ENCODE measurements at regions not wholly inside any gene's neighbourhood (a gene's known extent, or its start where the extent isn't known, plus 50 kb on each side); places are given as distances from the start of the nearest gene placed in this dataset.

DNA sequence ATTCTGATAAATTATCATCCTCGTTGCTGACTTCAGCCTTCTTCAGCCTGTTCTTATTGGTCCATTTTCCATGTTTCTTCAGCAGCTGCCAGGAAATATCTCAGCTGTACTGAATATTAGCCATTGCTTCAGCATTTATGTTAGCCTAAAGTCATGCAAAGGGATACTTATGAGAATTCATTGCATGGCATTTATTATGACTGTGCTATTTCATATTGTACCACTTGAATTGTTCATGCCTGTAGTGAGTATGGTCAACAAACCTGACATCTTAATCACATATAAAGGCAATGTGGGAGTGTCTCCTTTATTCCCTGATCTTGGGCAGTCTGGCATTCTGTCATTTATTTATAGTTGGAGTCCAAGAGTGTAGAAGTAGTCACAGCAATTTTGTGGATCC lies 193.4 kb upstream of the SLC35B3 start:
- TF ChIP-seq RAD21 (IDR thresholded peaks at IDR 0.05; ENCODE audit: low read depth) (no peak), USF1 (IDR thresholded peaks at IDR 0.05) (no peak), EGR1 (IDR thresholded peaks at IDR 0.05) (no peak), TCF12 (IDR thresholded peaks at IDR 0.05; ENCODE audit: low read depth) (no peak), CEBPB (IDR thresholded peaks at IDR 0.05) (no peak), FOXM1 (IDR thresholded peaks at IDR 0.05; ENCODE audit: borderline replicate concordance, low read depth) (no peak)
- TF ChIP-seq, protein P1, sequence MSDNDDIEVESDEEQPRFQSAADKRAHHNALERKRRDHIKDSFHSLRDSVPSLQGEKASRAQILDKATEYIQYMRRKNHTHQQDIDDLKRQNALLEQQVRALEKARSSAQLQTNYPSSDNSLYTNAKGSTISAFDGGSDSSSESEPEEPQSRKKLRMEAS (IDR thresholded peaks at IDR 0.05), result no peak
- TF ChIP-seq, protein P2, sequence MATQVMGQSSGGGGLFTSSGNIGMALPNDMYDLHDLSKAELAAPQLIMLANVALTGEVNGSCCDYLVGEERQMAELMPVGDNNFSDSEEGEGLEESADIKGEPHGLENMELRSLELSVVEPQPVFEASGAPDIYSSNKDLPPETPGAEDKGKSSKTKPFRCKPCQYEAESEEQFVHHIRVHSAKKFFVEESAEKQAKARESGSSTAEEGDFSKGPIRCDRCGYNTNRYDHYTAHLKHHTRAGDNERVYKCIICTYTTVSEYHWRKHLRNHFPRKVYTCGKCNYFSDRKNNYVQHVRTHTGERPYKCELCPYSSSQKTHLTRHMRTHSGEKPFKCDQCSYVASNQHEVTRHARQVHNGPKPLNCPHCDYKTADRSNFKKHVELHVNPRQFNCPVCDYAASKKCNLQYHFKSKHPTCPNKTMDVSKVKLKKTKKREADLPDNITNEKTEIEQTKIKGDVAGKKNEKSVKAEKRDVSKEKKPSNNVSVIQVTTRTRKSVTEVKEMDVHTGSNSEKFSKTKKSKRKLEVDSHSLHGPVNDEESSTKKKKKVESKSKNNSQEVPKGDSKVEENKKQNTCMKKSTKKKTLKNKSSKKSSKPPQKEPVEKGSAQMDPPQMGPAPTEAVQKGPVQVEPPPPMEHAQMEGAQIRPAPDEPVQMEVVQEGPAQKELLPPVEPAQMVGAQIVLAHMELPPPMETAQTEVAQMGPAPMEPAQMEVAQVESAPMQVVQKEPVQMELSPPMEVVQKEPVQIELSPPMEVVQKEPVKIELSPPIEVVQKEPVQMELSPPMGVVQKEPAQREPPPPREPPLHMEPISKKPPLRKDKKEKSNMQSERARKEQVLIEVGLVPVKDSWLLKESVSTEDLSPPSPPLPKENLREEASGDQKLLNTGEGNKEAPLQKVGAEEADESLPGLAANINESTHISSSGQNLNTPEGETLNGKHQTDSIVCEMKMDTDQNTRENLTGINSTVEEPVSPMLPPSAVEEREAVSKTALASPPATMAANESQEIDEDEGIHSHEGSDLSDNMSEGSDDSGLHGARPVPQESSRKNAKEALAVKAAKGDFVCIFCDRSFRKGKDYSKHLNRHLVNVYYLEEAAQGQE (IDR thresholded peaks at IDR 0.05; ENCODE audit: low read depth), result no peak

Measured in Ishikawa (cell line).